ENCODE measurements at regions not wholly inside any gene's neighbourhood (a gene's known extent, or its start where the extent isn't known, plus 50 kb on each side); places are given as distances from the start of the nearest gene placed in this dataset.

- no peak for TF ChIP-seq CTCF (IDR thresholded peaks at IDR 0.05; ENCODE audit: insufficient read depth, low read length)
- no peak for TF ChIP-seq POLR2AphosphoS5 (IDR thresholded peaks at IDR 0.05; ENCODE audit: low read depth)
- no peak for TF ChIP-seq REST (IDR thresholded peaks at IDR 0.05; ENCODE audit: insufficient replicate concordance, low read depth)
- no peak for TF ChIP-seq GABPA (IDR thresholded peaks at IDR 0.05; ENCODE audit: low read depth)
These were observed 343.7 kb downstream of the TCERG1L start for GRCh38 chr10:130967784-130968183.
